Fibroblast of lung (primary cell): ENCODE measurements at regions not wholly inside any gene's neighbourhood (a gene's known extent, or its start where the extent isn't known, plus 50 kb on each side); places are given as distances from the start of the nearest gene placed in this dataset.

Experiments used
- EZH2 ChIP-seq: IDR thresholded peaks from 2 replicates; pipeline ENCODE4 v1.5.1; 2012; ENCODE audit warnings: low read length, control low read depth, mild to moderate bottlenecking; ENCODE audit errors: missing control alignments
- TF ChIP-seq, protein P1 (sequence below), 2 donors: IDR thresholded peaks in 1 of 2; conservative IDR thresholded peaks in 1 of 2; 1 replicate in 1 of 2; 2 replicates in 1 of 2; pipeline ENCODE4 v1.5.1; 2011 to 2012; ENCODE audit warnings: low read length in 2 of 2, control low read depth in 1 of 2, inconsistent platforms in 1 of 2, low read depth in 1 of 2, mild to moderate bottlenecking in 1 of 2

GRCh38 chr6:156534594-156534993 is 242.6 kb upstream of the ARID1B start:
- TF ChIP-seq, protein P1, sequence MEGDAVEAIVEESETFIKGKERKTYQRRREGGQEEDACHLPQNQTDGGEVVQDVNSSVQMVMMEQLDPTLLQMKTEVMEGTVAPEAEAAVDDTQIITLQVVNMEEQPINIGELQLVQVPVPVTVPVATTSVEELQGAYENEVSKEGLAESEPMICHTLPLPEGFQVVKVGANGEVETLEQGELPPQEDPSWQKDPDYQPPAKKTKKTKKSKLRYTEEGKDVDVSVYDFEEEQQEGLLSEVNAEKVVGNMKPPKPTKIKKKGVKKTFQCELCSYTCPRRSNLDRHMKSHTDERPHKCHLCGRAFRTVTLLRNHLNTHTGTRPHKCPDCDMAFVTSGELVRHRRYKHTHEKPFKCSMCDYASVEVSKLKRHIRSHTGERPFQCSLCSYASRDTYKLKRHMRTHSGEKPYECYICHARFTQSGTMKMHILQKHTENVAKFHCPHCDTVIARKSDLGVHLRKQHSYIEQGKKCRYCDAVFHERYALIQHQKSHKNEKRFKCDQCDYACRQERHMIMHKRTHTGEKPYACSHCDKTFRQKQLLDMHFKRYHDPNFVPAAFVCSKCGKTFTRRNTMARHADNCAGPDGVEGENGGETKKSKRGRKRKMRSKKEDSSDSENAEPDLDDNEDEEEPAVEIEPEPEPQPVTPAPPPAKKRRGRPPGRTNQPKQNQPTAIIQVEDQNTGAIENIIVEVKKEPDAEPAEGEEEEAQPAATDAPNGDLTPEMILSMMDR (conservative IDR thresholded peaks at IDR 0.05 in 1 of 2, IDR thresholded peaks at IDR 0.05 in 1 of 2; ENCODE audit: low read depth in 1 of 2, low read length in 2 of 2): no peak
- no peak for TF ChIP-seq EZH2
